OCI-LY7 (cell line): ENCODE measurements at regions not wholly inside any gene's neighbourhood (a gene's known extent, or its start where the extent isn't known, plus 50 kb on each side); places are given as distances from the start of the nearest gene placed in this dataset.

Experiments used
- BruUV-seq: library from RNA; stranded (reverse); fragments of 400-500 nt; replicated peaks from 2 replicates; lab custom pipeline; 2021; lab: Mats Ljungman, UMichigan
- CTCF ChIA-PET: fragments of 300-600 bp; sonication (Branson Sonifier 250); formaldehyde crosslinking; loops from one replicate; lab custom pipeline; 2022; ENCODE audit warnings: antibody characterized with exemption; ENCODE audit not compliant: unreplicated experiment; lab: Charles Lee
- POLR2A ChIA-PET: fragments of 300-600 bp; sonication (Branson Sonifier 250); formaldehyde crosslinking; loops from one replicate; lab custom pipeline; 2022; ENCODE audit warnings: antibody characterized with exemption; lab: Charles Lee
- DNase-seq: peaks from one replicate; pipeline ENCODE4 v3.0.0-alpha.2; 2015; ENCODE audit warnings: low spot score
- H2AFZ ChIP-seq: fragments of 200-600 bp; sonication (generic), shearing (Covaris generic); 2 replicates; pipeline ENCODE4 v1.6.1; 2014; ENCODE audit warnings: mild to moderate bottlenecking, antibody characterized with exemption, low read length, moderate library complexity
- H3K27ac ChIP-seq: fragments of 200-600 bp; sonication (generic); 2 replicates; pipeline ENCODE4 v1.5.1; 2014; ENCODE audit warnings: mixed run types, low read depth, mild to moderate bottlenecking, moderate library complexity, low read length, inconsistent platforms; ENCODE audit not compliant: poor library complexity, severe bottlenecking
- H3K36me3 ChIP-seq: fragments of 200-600 bp; sonication (generic); 2 replicates; pipeline ENCODE4 v1.6.1; 2014; ENCODE audit warnings: mild to moderate bottlenecking, antibody characterized with exemption, low read length, moderate library complexity, mixed read lengths; ENCODE audit not compliant: insufficient read depth
- H3K4me1 ChIP-seq: fragments of 200-600 bp; sonication (generic); 2 replicates; pipeline ENCODE4 v1.5.1; 2014; ENCODE audit warnings: mild to moderate bottlenecking, low read length; ENCODE audit not compliant: insufficient read depth, poor library complexity, severe bottlenecking
- H3K4me2 ChIP-seq: fragments of 200-600 bp; sonication (generic); 2 replicates; pipeline ENCODE4 v1.6.1; 2014; ENCODE audit warnings: mild to moderate bottlenecking, low read length
- H3K4me3 ChIP-seq: fragments of 200-600 bp; sonication (generic); 2 replicates; pipeline ENCODE4 v1.5.1; 2014; ENCODE audit warnings: mild to moderate bottlenecking, low read depth, low read length; ENCODE audit not compliant: poor library complexity, severe bottlenecking
- H3K79me2 ChIP-seq: fragments of 200-600 bp; sonication (generic); 2 replicates; pipeline ENCODE4 v1.6.1; 2016; ENCODE audit warnings: low read depth, mild to moderate bottlenecking, low read length, moderate library complexity, mixed read lengths; ENCODE audit not compliant: insufficient read depth
- H3K9me2 ChIP-seq: fragments of 200-600 bp; sonication (generic); 2 replicates; pipeline ENCODE4 v1.6.1; 2016; ENCODE audit warnings: mild to moderate bottlenecking, low read length, mixed read lengths; ENCODE audit not compliant: insufficient read depth
- H3K9me3 ChIP-seq: fragments of 200-600 bp; sonication (generic); 2 replicates; pipeline ENCODE4 v1.6.1; 2014; ENCODE audit warnings: mild to moderate bottlenecking, mixed run types, low read length, mixed read lengths
- H4K20me1 ChIP-seq: fragments of 200-600 bp; sonication (generic); 2 replicates; pipeline ENCODE4 v1.6.1; 2014; ENCODE audit warnings: mild to moderate bottlenecking, antibody characterized with exemption, low read length, moderate library complexity, mixed read lengths; ENCODE audit not compliant: insufficient read depth
- CTCF ChIP-seq: fragments of 200-600 bp; sonication (generic); conservative IDR thresholded peaks from 2 replicates; pipeline ENCODE4 v1.5.1; 2014; ENCODE audit warnings: mild to moderate bottlenecking, antibody characterized with exemption, low read length, moderate library complexity, mixed read lengths
- EZH2phosphoT487 ChIP-seq: fragments of 200-600 bp; sonication (generic); IDR thresholded peaks from 2 replicates; pipeline ENCODE4 v1.6.1; 2018; ENCODE audit warnings: low read depth, borderline replicate concordance, mild to moderate bottlenecking, mixed run types, antibody characterized with exemption, low read length, moderate library complexity, mixed read lengths
- intact Hi-C: fragments of 100-400 bp; cut with micrococcal nuclease; formaldehyde crosslinking; loops from one replicate; pipeline ENCODE4 v1.10.0; 2022; ENCODE audit not compliant: unreplicated experiment

GRCh38 chr5:39640552-39640951 lies 215.8 kb upstream of the DAB2 start:
- no peak overlapping the region for H2AFZ ChIP-seq
- ChIA-PET POLR2A (interaction anchor here (0.6 kb wide), 1 partner anchor 140 kb away, joined by 3 read pairs; no protein-coding TSS in a partner anchor), CTCF (no interaction called here)
- no peaks in the 10 kb centered on the region for H4K20me1 ChIP-seq
- BruUV-seq: no TSS peak
- intact Hi-C loops: no loop called here
- no peaks in the 10 kb centered on the region for H3K36me3 ChIP-seq
- H3K4me3 ChIP-seq: no peak overlapping the region
- no peak for DNase-seq
- no peak overlapping the region for H3K27ac ChIP-seq
- no peaks in the 10 kb centered on the region for H3K9me3 ChIP-seq
- no peak overlapping the region for H3K4me2 ChIP-seq
- no peaks in the 10 kb centered on the region for H3K9me2 ChIP-seq
- H3K4me1 ChIP-seq: no peaks in the 10 kb centered on the region
- no peaks in the 10 kb centered on the region for H3K79me2 ChIP-seq
- no peak for TF ChIP-seq EZH2phosphoT487
- TF ChIP-seq CTCF: no peak

GRCh38 chr5:39639618-39640089 lies 214.9 kb upstream of the DAB2 start:
- no TSS peak for BruUV-seq
- POLR2A ChIA-PET: interaction anchor here (1.0 kb wide), 2 partner anchors 13 to 33 kb away, joined by 3 read pairs; no protein-coding TSS in a partner anchor
- Histone ChIP-seq H3K9me3 (no peaks in the 10 kb centered on the region), H3K79me2 (no peaks in the 10 kb centered on the region), H3K36me3 (no peaks in the 10 kb centered on the region), H3K4me1 (no peaks in the 10 kb centered on the region), H3K4me3 (no peak overlapping the region), H3K27ac (no peak overlapping the region), H3K4me2 (no peak overlapping the region), H3K9me2 (no peaks in the 10 kb centered on the region), H2AFZ (no peak overlapping the region), H4K20me1 (no peaks in the 10 kb centered on the region)
- CTCF ChIA-PET: no interaction called here
- intact Hi-C loops: no loop called here
- DNase-seq: no peak
- no peak for TF ChIP-seq CTCF

DNA sequence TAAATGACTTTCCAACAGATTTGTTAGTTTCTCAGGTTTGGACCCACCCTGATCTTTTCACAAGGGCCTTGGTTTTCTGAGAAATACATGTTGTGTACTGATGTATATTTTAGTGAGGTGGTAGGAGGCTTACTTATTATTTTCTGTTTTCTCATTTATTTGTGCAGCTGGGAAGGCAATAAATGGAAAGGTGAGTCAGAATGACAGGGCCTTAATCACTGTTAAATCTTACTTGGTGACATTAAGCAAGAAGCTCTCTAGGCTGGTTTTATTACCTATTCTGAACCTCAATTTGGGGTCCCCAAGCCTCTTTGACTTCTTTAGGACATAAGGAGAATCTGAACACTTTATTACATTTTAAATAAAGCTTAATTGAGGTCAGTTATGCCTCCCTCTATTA lies 214.0 kb upstream of the DAB2 start:
- no peak overlapping the region for H2AFZ ChIP-seq
- H3K9me3 ChIP-seq: no peaks in the 10 kb centered on the region
- H4K20me1 ChIP-seq: no peaks in the 10 kb centered on the region
- H3K4me2 ChIP-seq: no peak overlapping the region
- H3K4me3 ChIP-seq: no peak overlapping the region
- no peak overlapping the region for H3K27ac ChIP-seq
- POLR2A ChIA-PET: interaction anchor here (0.6 to 1.0 kb wide), 2 partner anchors 14 to 1199 kb away, joined by 3 to 6 read pairs; no protein-coding TSS in a partner anchor
- H3K79me2 ChIP-seq: no peaks in the 10 kb centered on the region
- no TSS peak for BruUV-seq
- intact Hi-C loops: no loop called here
- no peaks in the 10 kb centered on the region for H3K9me2 ChIP-seq
- TF ChIP-seq EZH2phosphoT487 (no peak), CTCF (no peak)
- no peaks in the 10 kb centered on the region for H3K4me1 ChIP-seq
- DNase-seq: no peak
- CTCF ChIA-PET: no interaction called here
- no peaks in the 10 kb centered on the region for H3K36me3 ChIP-seq
